CD4-positive, alpha-beta T cell (primary cell): ENCODE measurements at regions not wholly inside any gene's neighbourhood (a gene's known extent, or its start where the extent isn't known, plus 50 kb on each side); places are given as distances from the start of the nearest gene placed in this dataset.

ENCODE experiments used
- ATAC-seq: fragments of 200-7000 bp; cut with Tn5 transposase; one replicate; pipeline ENCODE4 v1.10.0; 2022; ENCODE audit warnings: mild to moderate bottlenecking; ENCODE audit not compliant: poor library complexity
- CTCF ChIA-PET: fragments of 350-600 bp; sonication (Branson Sonifier 250); formaldehyde crosslinking; loops from one replicate; lab custom pipeline; 2021; ENCODE audit warnings: antibody characterized with exemption, inconsistent platforms; lab: Charles Lee
- POLR2A ChIA-PET: fragments of 350-600 bp; sonication (Branson Sonifier 250); formaldehyde crosslinking; loops from one replicate; lab custom pipeline; 2021; ENCODE audit warnings: antibody characterized with exemption, inconsistent platforms; lab: Charles Lee
- DNase-seq, 14 experiments: peaks; one replicate each; pipeline ENCODE4 v3.0.0-alpha.2; 2013 to 2020; ENCODE audit warnings: mixed read lengths in 2 of 14
- H3K27ac ChIP-seq, 2 donors: one replicate each; pipeline versions ENCODE4 v1.5.1 to v1.7.0; 2013; ENCODE audit warnings: low read length in 2 of 2, low read depth in 1 of 2, mild to moderate bottlenecking in 1 of 2
- H3K27me3 ChIP-seq, 2 experiments: 1 replicate in 1 of 2; 2 replicates in 1 of 2; pipeline versions ENCODE4 v1.6.1 to v1.7.0; 2013; ENCODE audit warnings: low read length in 2 of 2, control low read depth in 1 of 2, mild to moderate bottlenecking in 1 of 2, moderate library complexity in 1 of 2; ENCODE audit not compliant: insufficient read depth in 2 of 2, control insufficient read depth in 1 of 2
- H3K36me3 ChIP-seq: one replicate; pipeline ENCODE4 v1.6.1; 2013; ENCODE audit warnings: low read length, control low read depth; ENCODE audit not compliant: insufficient read depth
- H3K4me1 ChIP-seq: one replicate; pipeline ENCODE4 v1.6.1; 2013; ENCODE audit warnings: low read length, control low read depth; ENCODE audit not compliant: insufficient read depth
- H3K4me3 ChIP-seq: one replicate; pipeline ENCODE4 v1.5.1; 2013; ENCODE audit warnings: mild to moderate bottlenecking, low read length, moderate library complexity
- H3K9me3 ChIP-seq, 2 experiments: 1 replicate in 1 of 2; 2 replicates in 1 of 2; pipeline versions ENCODE4 v1.6.1 to v1.7.0; 2013; ENCODE audit warnings: low read length in 2 of 2, mild to moderate bottlenecking in 2 of 2, control low read depth in 1 of 2, moderate library complexity in 1 of 2; ENCODE audit not compliant: control insufficient read depth in 1 of 2, insufficient read depth in 1 of 2
- H3K27ac Mint-ChIP-seq: one replicate; pipeline ENCODE4 v1.8.0; 2020; ENCODE audit warnings: mixed read lengths
- H3K27me3 Mint-ChIP-seq: one replicate; pipeline ENCODE4 v1.8.0; 2021; ENCODE audit warnings: mixed read lengths
- H3K36me3 Mint-ChIP-seq: one replicate; pipeline ENCODE4 v1.8.0; 2021; ENCODE audit warnings: low read depth, mixed read lengths
- H3K4me1 Mint-ChIP-seq: one replicate; pipeline ENCODE4 v1.8.0; 2021; ENCODE audit warnings: low read depth, mixed read lengths
- H3K4me3 Mint-ChIP-seq: one replicate; pipeline ENCODE4 v1.8.0; 2020; ENCODE audit warnings: mild to moderate bottlenecking, mixed read lengths
- H3K9me3 Mint-ChIP-seq: one replicate; pipeline ENCODE4 v1.8.0; 2020; ENCODE audit warnings: mixed read lengths
- CTCF ChIP-seq: fragments of 200-600 bp; IDR thresholded peaks from one replicate; pipeline ENCODE4 v1.8.0; 2022; ENCODE audit warnings: antibody characterized with exemption, mild to moderate bottlenecking
- intact Hi-C, 2 experiments: fragments of 100-400 bp; cut with DNase I in 1 of 2; cut with micrococcal nuclease in 1 of 2; formaldehyde crosslinking; loops; one replicate each; pipeline versions ENCODE4 v1.15.1 to v1.9.0; 2023 to 2025; cut with DNase I, micrococcal nuclease

- H3K9me3 ChIP-seq: no peaks in the 10 kb centered on the region
- H3K36me3 ChIP-seq: no peaks in the 10 kb centered on the region
- H3K4me1 ChIP-seq: no peaks in the 10 kb centered on the region
- no peaks in the 10 kb centered on the region for H3K27me3 ChIP-seq
- Mint-ChIP-seq H3K9me3 (peaks cover 3% of the 10 kb centered on the region), H3K4me1 (no peaks in the 10 kb centered on the region), H3K4me3 (no peak overlapping the region), H3K27me3 (no peaks in the 10 kb centered on the region), H3K36me3 (no peaks in the 10 kb centered on the region), H3K27ac (no peak overlapping the region)
- no peak for TF ChIP-seq CTCF
- intact Hi-C loops: no loop called here
- no peak overlapping the region for H3K4me3 ChIP-seq
- POLR2A ChIA-PET: no interaction called here
- CTCF ChIA-PET: no interaction called here
- no peak overlapping the region for H3K27ac ChIP-seq
- no peak for ATAC-seq
- no peak for DNase-seq
Observed at GRCh38 chr6:113161018-113161315, 696.2 kb upstream of the MARCKS start.

DNA sequence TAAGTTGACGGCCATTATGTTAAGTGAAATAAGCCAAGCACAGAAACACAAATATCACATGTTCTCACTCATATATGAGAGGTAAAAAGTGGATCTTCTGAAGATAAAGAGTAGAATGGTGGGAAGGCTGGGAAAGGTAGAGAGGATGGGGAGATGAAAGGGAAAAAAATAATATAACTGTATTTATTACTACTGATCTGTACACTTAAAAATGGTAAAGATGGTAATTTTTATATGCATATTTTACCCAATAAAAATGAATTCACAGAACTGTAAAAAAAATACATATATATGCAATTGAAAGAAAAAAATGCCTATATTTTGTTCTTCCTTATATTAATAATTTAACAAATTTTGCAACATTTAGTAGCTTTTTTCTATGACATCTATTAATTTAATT lies 694.4 kb upstream of the MARCKS start:
- Mint-ChIP-seq H3K4me3 (no peak overlapping the region), H3K4me1 (no peaks in the 10 kb centered on the region), H3K27ac (no peak overlapping the region), H3K9me3 (peaks cover 3% of the 10 kb centered on the region), H3K36me3 (no peaks in the 10 kb centered on the region), H3K27me3 (no peaks in the 10 kb centered on the region)
- TF ChIP-seq CTCF: no peak
- intact Hi-C loops: no loop called here
- H3K4me1 ChIP-seq: no peaks in the 10 kb centered on the region
- ChIA-PET POLR2A (no interaction called here), CTCF (no interaction called here)
- no peak overlapping the region for H3K4me3 ChIP-seq
- no peaks in the 10 kb centered on the region for H3K27me3 ChIP-seq
- no peaks in the 10 kb centered on the region for H3K36me3 ChIP-seq
- DNase-seq (no peak), ATAC-seq (no peak)
- no peak overlapping the region for H3K27ac ChIP-seq
- no peaks in the 10 kb centered on the region for H3K9me3 ChIP-seq

- DNase-seq (no peak), ATAC-seq (no peak)
- TF ChIP-seq CTCF: no peak
- ChIA-PET POLR2A (no interaction called here), CTCF (no interaction called here)
- Mint-ChIP-seq H3K27ac (no peak overlapping the region), H3K4me3 (no peak overlapping the region), H3K36me3 (no peaks in the 10 kb centered on the region), H3K4me1 (no peaks in the 10 kb centered on the region), H3K9me3 (no peaks in the 10 kb centered on the region), H3K27me3 (no peaks in the 10 kb centered on the region)
- Histone ChIP-seq H3K27me3 (no peaks in the 10 kb centered on the region), H3K36me3 (no peaks in the 10 kb centered on the region), H3K4me1 (no peaks in the 10 kb centered on the region), H3K9me3 (no peaks in the 10 kb centered on the region), H3K27ac (no peak overlapping the region), H3K4me3 (no peak overlapping the region)
- intact Hi-C loops: no loop called here
Observed at GRCh38 chr6:113168057-113168456, 689.1 kb upstream of the MARCKS start.
